HG03571 (cell line): ENCODE measurements at regions not wholly inside any gene's neighbourhood (a gene's known extent, or its start where the extent isn't known, plus 50 kb on each side); places are given as distances from the start of the nearest gene placed in this dataset.

ENCODE experiments used
- ATAC-seq: cut with Tn5 transposase; IDR thresholded peaks from one replicate; pipeline ENCODE4 v1.9.1; 2021; ENCODE audit not compliant: unreplicated experiment

GRCh38 chr5:4424895-4425294 lies 715.2 kb upstream of the ADAMTS16 start:
- ATAC-seq = no peak

GRCh38 chr5:4440536-4440935 lies 699.6 kb upstream of the ADAMTS16 start:
- no peak for ATAC-seq

GRCh38 chr5:4442221-4442620 lies 697.9 kb upstream of the ADAMTS16 start:
- ATAC-seq = no peak

- no peak for ATAC-seq
Measured at GRCh38 chr5:4447657-4448056, 692.5 kb upstream of the ADAMTS16 start.

- no peak for ATAC-seq
Measured at GRCh38 chr5:4453655-4454054, 686.5 kb upstream of the ADAMTS16 start.

- ATAC-seq = no peak
Measured at GRCh38 chr5:4479426-4479825, 660.7 kb upstream of the ADAMTS16 start.

- no peak for ATAC-seq
Measured at GRCh38 chr5:4480528-4481349, 659.4 kb upstream of the ADAMTS16 start.

- ATAC-seq = no peak
Measured at GRCh38 chr5:4487581-4487980, 652.5 kb upstream of the ADAMTS16 start.

GRCh38 chr5:4511996-4512656 lies 628.0 kb upstream of the ADAMTS16 start:
- ATAC-seq = no peak

- ATAC-seq = no peak
Measured at GRCh38 chr5:4513381-4513780, 626.7 kb upstream of the ADAMTS16 start.

GRCh38 chr5:4514067-4514648 lies 626.0 kb upstream of the ADAMTS16 start:
- no peak for ATAC-seq

- ATAC-seq = no peak
Measured at GRCh38 chr5:4518903-4519672, 621.0 kb upstream of the ADAMTS16 start.

GRCh38 chr5:4520559-4520958 lies 619.6 kb upstream of the ADAMTS16 start:
- ATAC-seq = no peak

GRCh38 chr5:4523038-4523437 lies 617.1 kb upstream of the ADAMTS16 start:
- no peak for ATAC-seq

- ATAC-seq = no peak
Measured at GRCh38 chr5:4531756-4532704, 608.1 kb upstream of the ADAMTS16 start.

- ATAC-seq = no peak
Measured at GRCh38 chr5:4532705-4533080, 607.4 kb upstream of the ADAMTS16 start.

GRCh38 chr5:4533457-4534105 lies 606.5 kb upstream of the ADAMTS16 start:
- ATAC-seq = no peak

- no peak for ATAC-seq
Measured at GRCh38 chr5:4537489-4537888, 602.6 kb upstream of the ADAMTS16 start.

GRCh38 chr5:4540375-4541173 lies 599.6 kb upstream of the ADAMTS16 start:
- ATAC-seq = no peak
